HCT116 (cell line): ENCODE measurements at regions not wholly inside any gene's neighbourhood (a gene's known extent, or its start where the extent isn't known, plus 50 kb on each side); places are given as distances from the start of the nearest gene placed in this dataset.

ENCODE experiments used
- ATAC-seq: fragments of 200-7000 bp; cut with Tn5 transposase; 2 replicates; pipeline ENCODE4 v1.9.1; 2020; ENCODE audit warnings: mild to moderate bottlenecking, moderate library complexity
- BruUV-seq: library from RNA; stranded (reverse); fragments of 400-500 nt; replicated peaks from 2 replicates; lab custom pipeline; 2021; lab: Mats Ljungman, UMichigan
- CTCF ChIA-PET: fragments of 300-600 bp; sonication (Branson Sonifier 250); formaldehyde crosslinking; loops from one replicate; lab custom pipeline; 2021; ENCODE audit warnings: antibody characterized with exemption; lab: Charles Lee
- POLR2A ChIA-PET: fragments of 300-600, 350-600 bp; sonication (Branson Sonifier 250); formaldehyde crosslinking; loops from one replicate; lab custom pipeline; 2021; ENCODE audit warnings: antibody characterized with exemption; lab: Charles Lee
- RAD21 ChIA-PET, 2 experiments: fragments of 300-600 bp; sonication (Branson Sonifier 250); formaldehyde crosslinking; loops; one replicate each; lab custom pipeline; 2023; ENCODE audit warnings: low total read pairs in 2 of 2; ENCODE audit not compliant: uncharacterized antibody in 2 of 2, unreplicated experiment in 2 of 2, low non-redundant PET in 1 of 2; lab: Charles Lee
- DNase-seq: peaks from one replicate; pipeline ENCODE4 v3.0.0-alpha.2; 2010; ENCODE audit warnings: low read depth, low spot score
- H2AFZ ChIP-seq: fragments of 200-600 bp; shearing (Covaris generic), sonication (generic); 2 replicates; pipeline ENCODE4 v1.6.1; 2017; ENCODE audit warnings: low read depth, mixed run types, mixed read lengths, antibody characterized with exemption, low read length; ENCODE audit not compliant: poor library complexity, severe bottlenecking
- H3K27ac ChIP-seq: 2 replicates; pipeline ENCODE4 v1.5.1; 2012; ENCODE audit warnings: low read depth, low read length
- H3K27me3 ChIP-seq: fragments of 200-600 bp; sonication (generic); 2 replicates; pipeline ENCODE4 v1.6.1; 2016; ENCODE audit warnings: mixed run types, low read length, mixed read lengths; ENCODE audit not compliant: insufficient read depth
- H3K36me3 ChIP-seq, 2 experiments: fragments of 200-500 bp in 1 of 2; fragments of 200-600 bp in 1 of 2; sonication (Bioruptor generic) in 1 of 2; sonication (generic) in 1 of 2; 2 replicates each; pipeline versions ENCODE4 v1.5.1 to v1.6.1; 2014 to 2016; ENCODE audit warnings: low read length in 2 of 2, inconsistent platforms in 1 of 2, mixed read lengths in 1 of 2, mixed run types in 1 of 2; ENCODE audit not compliant: insufficient read depth in 2 of 2, control insufficient read depth in 1 of 2
- H3K4me1 ChIP-seq, 2 experiments: fragments of 200-600 bp in 1 of 2; sonication (generic) in 1 of 2; 2 replicates each; pipeline versions ENCODE4 v1.5.1 to v1.6.1; 2012 to 2017; ENCODE audit warnings: low read length in 2 of 2, inconsistent platforms in 1 of 2, mild to moderate bottlenecking in 1 of 2, mixed read lengths in 1 of 2, mixed run types in 1 of 2, moderate library complexity in 1 of 2; ENCODE audit not compliant: insufficient read depth in 2 of 2, control insufficient read depth in 1 of 2
- H3K4me2 ChIP-seq: fragments of 200-600 bp; sonication (generic); 2 replicates; pipeline ENCODE4 v1.6.1; 2017; ENCODE audit warnings: mixed run types, low read length, mixed read lengths
- H3K4me3 ChIP-seq, 2 experiments: fragments of 200-600 bp in 1 of 2; sonication (generic) in 1 of 2; replicated peaks in 1 of 2; 2 replicates each; pipeline ENCODE4 v1.5.1; 2011 to 2016; ENCODE audit warnings: low read length in 2 of 2, control low read depth in 1 of 2, low read depth in 1 of 2, mild to moderate bottlenecking in 1 of 2, mixed read lengths in 1 of 2, mixed run types in 1 of 2
- H3K79me2 ChIP-seq: fragments of 200-600 bp; sonication (generic); 2 replicates; pipeline ENCODE4 v1.6.1; 2017; ENCODE audit warnings: mild to moderate bottlenecking, mixed run types, low read length, moderate library complexity, mixed read lengths; ENCODE audit not compliant: insufficient read depth
- H3K9ac ChIP-seq: fragments of 200-600 bp; sonication (generic); 2 replicates; pipeline ENCODE4 v1.6.1; 2016; ENCODE audit warnings: low read length, mixed read lengths
- H3K9me2 ChIP-seq: fragments of 200-600 bp; sonication (generic), shearing (Covaris generic); 2 replicates; pipeline ENCODE4 v1.6.1; 2017; ENCODE audit warnings: mixed run types, mild to moderate bottlenecking, moderate library complexity; ENCODE audit not compliant: insufficient read depth
- H3K9me3 ChIP-seq, 2 experiments: fragments of 200-500 bp in 1 of 2; fragments of 200-600 bp in 1 of 2; sonication (Bioruptor generic) in 1 of 2; sonication (generic) in 1 of 2; 2 replicates each; pipeline ENCODE4 v1.6.1; 2014 to 2017; ENCODE audit warnings: low read length in 2 of 2, mixed read lengths in 2 of 2, inconsistent platforms in 1 of 2, low read depth in 1 of 2, mild to moderate bottlenecking in 1 of 2, mixed run types in 1 of 2, moderate library complexity in 1 of 2; ENCODE audit not compliant: control insufficient read depth in 1 of 2, insufficient read depth in 1 of 2
- H4K20me1 ChIP-seq: fragments of 200-600 bp; sonication (generic), shearing (Covaris generic); 2 replicates; pipeline ENCODE4 v1.6.1; 2017; ENCODE audit warnings: mixed run types, mild to moderate bottlenecking, moderate library complexity; ENCODE audit not compliant: insufficient read depth
- POLR2A ChIP-seq: IDR thresholded peaks from 2 replicates; pipeline ENCODE4 v1.7.0; 2011; ENCODE audit warnings: borderline replicate concordance; ENCODE audit not compliant: insufficient read depth, insufficient read length; ENCODE audit errors: extremely low read depth
- POLR2AphosphoS5 ChIP-seq: IDR thresholded peaks from 2 replicates; pipeline ENCODE4 v1.6.1; 2011; ENCODE audit warnings: mild to moderate bottlenecking, low read depth, low read length, moderate library complexity
- TCF7L2 ChIP-seq: IDR thresholded peaks from 2 replicates; pipeline ENCODE4 v1.7.0; 2011; ENCODE audit warnings: borderline replicate concordance, inconsistent platforms; ENCODE audit not compliant: insufficient read depth, insufficient read length; ENCODE audit errors: extremely low read depth
- ZFX ChIP-seq: fragments of 450-650 bp; IDR thresholded peaks from 2 replicates; pipeline ENCODE4 v1.6.1; 2017
- intact Hi-C: fragments of 100-400 bp; cut with micrococcal nuclease; formaldehyde crosslinking; loops from 2 replicates; pipeline ENCODE4 v1.10.0; 2022
- TF ChIP-seq, protein P1 (sequence below): IDR thresholded peaks from 2 replicates; pipeline ENCODE4 v1.6.1; 2011; ENCODE audit warnings: mild to moderate bottlenecking, low read length, moderate library complexity; ENCODE audit not compliant: insufficient replicate concordance; ENCODE audit errors: extremely low read depth
- TF ChIP-seq, protein P2 (sequence below): IDR thresholded peaks from 2 replicates; pipeline ENCODE4 v1.6.1; 2012
- TF ChIP-seq, protein P3 (sequence below), 3 experiments: fragments of 200-600 bp in 1 of 3; sonication (generic) in 1 of 3; IDR thresholded peaks in 2 of 3; conservative IDR thresholded peaks in 1 of 3; 2 replicates each; pipeline ENCODE4 v1.5.1; 2012 to 2017; ENCODE audit warnings: low read depth in 2 of 3, low read length in 2 of 3, antibody characterized with exemption in 1 of 3, borderline replicate concordance in 1 of 3, control low read depth in 1 of 3, mild to moderate bottlenecking in 1 of 3, mixed read lengths in 1 of 3, mixed run types in 1 of 3, moderate library complexity in 1 of 3; ENCODE audit not compliant: insufficient read depth in 1 of 3

DNA sequence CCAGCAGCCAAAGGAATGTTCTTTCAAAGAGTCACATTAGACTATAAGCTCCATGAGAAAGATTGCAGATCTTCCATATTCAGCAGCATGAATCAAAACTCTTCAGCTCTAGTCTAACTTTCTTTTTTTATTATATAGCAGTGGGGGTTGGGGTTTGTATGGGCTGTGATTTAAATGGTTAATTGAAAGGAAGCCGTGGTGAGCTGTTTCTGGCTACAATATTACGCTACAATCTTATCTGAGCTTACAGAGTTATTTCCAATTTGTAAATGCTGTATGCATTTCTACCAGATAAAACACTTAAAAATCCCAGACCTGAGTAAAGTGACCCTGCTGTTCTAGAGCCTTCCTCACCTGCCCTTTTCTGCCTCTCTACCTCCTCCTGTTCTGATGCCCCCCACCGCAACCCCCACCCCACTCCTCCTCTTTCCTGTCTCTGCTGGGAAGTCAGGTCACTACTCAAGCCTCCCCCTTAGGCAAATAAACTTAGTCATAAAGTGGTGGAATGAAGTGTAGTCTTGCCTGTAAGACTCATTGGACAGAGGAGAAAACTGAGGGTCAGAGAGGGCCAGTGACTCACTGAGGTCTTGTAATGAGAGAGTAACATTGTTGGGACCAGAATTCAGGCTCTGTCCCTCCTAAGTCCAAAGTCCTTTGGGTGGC is 1089.5 kb downstream of the BCL11B start:
- no peak overlapping the region for H3K4me3 ChIP-seq
- H3K27ac ChIP-seq = no peak overlapping the region
- no peak overlapping the region for H3K4me2 ChIP-seq
- H3K9me3 ChIP-seq = peaks cover 0 to 3% of the 10 kb centered on the region in 2 experiments; a peak in 1 of 4 replicates
- TF ChIP-seq, protein P1, sequence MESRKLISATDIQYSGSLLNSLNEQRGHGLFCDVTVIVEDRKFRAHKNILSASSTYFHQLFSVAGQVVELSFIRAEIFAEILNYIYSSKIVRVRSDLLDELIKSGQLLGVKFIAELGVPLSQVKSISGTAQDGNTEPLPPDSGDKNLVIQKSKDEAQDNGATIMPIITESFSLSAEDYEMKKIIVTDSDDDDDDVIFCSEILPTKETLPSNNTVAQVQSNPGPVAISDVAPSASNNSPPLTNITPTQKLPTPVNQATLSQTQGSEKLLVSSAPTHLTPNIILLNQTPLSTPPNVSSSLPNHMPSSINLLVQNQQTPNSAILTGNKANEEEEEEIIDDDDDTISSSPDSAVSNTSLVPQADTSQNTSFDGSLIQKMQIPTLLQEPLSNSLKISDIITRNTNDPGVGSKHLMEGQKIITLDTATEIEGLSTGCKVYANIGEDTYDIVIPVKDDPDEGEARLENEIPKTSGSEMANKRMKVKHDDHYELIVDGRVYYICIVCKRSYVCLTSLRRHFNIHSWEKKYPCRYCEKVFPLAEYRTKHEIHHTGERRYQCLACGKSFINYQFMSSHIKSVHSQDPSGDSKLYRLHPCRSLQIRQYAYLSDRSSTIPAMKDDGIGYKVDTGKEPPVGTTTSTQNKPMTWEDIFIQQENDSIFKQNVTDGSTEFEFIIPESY = no peak
- TF ChIP-seq TCF7L2 = no peak
- TF ChIP-seq POLR2AphosphoS5 = no peak
- no peak for TF ChIP-seq ZFX
- TF ChIP-seq, protein P2, sequence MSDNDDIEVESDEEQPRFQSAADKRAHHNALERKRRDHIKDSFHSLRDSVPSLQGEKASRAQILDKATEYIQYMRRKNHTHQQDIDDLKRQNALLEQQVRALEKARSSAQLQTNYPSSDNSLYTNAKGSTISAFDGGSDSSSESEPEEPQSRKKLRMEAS = no peak
- no peak for TF ChIP-seq POLR2A
- TF ChIP-seq, protein P3, sequence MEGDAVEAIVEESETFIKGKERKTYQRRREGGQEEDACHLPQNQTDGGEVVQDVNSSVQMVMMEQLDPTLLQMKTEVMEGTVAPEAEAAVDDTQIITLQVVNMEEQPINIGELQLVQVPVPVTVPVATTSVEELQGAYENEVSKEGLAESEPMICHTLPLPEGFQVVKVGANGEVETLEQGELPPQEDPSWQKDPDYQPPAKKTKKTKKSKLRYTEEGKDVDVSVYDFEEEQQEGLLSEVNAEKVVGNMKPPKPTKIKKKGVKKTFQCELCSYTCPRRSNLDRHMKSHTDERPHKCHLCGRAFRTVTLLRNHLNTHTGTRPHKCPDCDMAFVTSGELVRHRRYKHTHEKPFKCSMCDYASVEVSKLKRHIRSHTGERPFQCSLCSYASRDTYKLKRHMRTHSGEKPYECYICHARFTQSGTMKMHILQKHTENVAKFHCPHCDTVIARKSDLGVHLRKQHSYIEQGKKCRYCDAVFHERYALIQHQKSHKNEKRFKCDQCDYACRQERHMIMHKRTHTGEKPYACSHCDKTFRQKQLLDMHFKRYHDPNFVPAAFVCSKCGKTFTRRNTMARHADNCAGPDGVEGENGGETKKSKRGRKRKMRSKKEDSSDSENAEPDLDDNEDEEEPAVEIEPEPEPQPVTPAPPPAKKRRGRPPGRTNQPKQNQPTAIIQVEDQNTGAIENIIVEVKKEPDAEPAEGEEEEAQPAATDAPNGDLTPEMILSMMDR (IDR thresholded peaks at IDR 0.05 in 2 of 3, conservative IDR thresholded peaks at IDR 0.05 in 1 of 3; ENCODE audit: borderline replicate concordance in 1 of 3, insufficient read depth in 1 of 3, low read depth in 2 of 3, low read length in 2 of 3) = no peak
- TF ChIP-seq, all 23 proteins: peak for 0
- DNase-seq (no peak), ATAC-seq (no peak)
- H3K27me3 ChIP-seq = no peaks in the 10 kb centered on the region
- no peaks in the 10 kb centered on the region for H4K20me1 ChIP-seq
- intact Hi-C loops = no loop called here
- H3K9me2 ChIP-seq = no peaks in the 10 kb centered on the region
- CTCF ChIA-PET = no interaction called here
- no peaks in the 10 kb centered on the region for H3K79me2 ChIP-seq
- BruUV-seq = no TSS peak
- no peak overlapping the region for H2AFZ ChIP-seq
- H3K36me3 ChIP-seq = no peaks in the 10 kb centered on the region
- POLR2A ChIA-PET = no interaction called here
- no peaks in the 10 kb centered on the region for H3K4me1 ChIP-seq
- RAD21 ChIA-PET = no interaction called here
- H3K9ac ChIP-seq = no peak overlapping the region
